ENCODE measurements at regions not wholly inside any gene's neighbourhood (a gene's known extent, or its start where the extent isn't known, plus 50 kb on each side); places are given as distances from the start of the nearest gene placed in this dataset.

GRCh38 chr11:134792677-134793076 lies 380.6 kb upstream of the B3GAT1 start:
- TF ChIP-seq RAD21 (IDR thresholded peaks at IDR 0.05 in 1 of 2, conservative IDR thresholded peaks at IDR 0.05 in 1 of 2; ENCODE audit: low read depth in 2 of 2, low read length in 2 of 2): no peak
- TF ChIP-seq BRCA1 (IDR thresholded peaks at IDR 0.05; ENCODE audit: low read depth, low read length): no peak
- TF ChIP-seq POLR2AphosphoS5 (IDR thresholded peaks at IDR 0.05; ENCODE audit: low read depth, low read length): no peak
